ENCODE measurements at regions not wholly inside any gene's neighbourhood (a gene's known extent, or its start where the extent isn't known, plus 50 kb on each side); places are given as distances from the start of the nearest gene placed in this dataset.

DNA sequence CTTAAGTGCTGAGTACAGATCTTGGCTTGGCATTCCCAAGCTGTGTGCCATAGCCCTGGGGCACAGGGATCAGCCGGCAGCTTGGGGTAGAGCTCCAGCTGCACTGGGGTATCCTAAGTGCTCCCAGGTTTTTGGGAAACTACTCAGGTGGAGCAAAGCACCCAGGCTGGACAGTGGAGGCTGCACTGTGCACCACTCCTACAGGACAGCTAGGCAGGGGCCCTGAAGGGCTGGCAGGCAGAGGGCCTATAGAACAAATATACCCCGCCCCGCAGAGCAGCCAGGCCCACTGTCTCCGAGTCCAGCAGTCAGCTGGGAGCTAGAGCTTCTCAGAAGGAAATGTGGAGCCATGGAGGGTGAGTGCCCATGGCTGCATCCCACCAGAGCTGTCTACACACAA lies 691.7 kb upstream of the ADGRL2 start:
- TF ChIP-seq POLR2A (IDR thresholded peaks at IDR 0.05) = no peak
- TF ChIP-seq CTCF (IDR thresholded peaks at IDR 0.05) = no peak
- no peak overlapping the region for H3K27ac ChIP-seq
- no peaks in the 10 kb centered on the region for H3K9me3 ChIP-seq
- intact Hi-C loops (cut with DNase I) = no loop called here
- no peaks in the 10 kb centered on the region for H3K4me1 ChIP-seq
- H3K36me3 ChIP-seq = no peaks in the 10 kb centered on the region
- no peak overlapping the region for H3K4me3 ChIP-seq
- H3K27me3 ChIP-seq = no peaks in the 10 kb centered on the region
- no peak for DNase-seq
- WGBS, 2 donors = no CpG with 5 or more reads among the region's 4 CpGs

DNA sequence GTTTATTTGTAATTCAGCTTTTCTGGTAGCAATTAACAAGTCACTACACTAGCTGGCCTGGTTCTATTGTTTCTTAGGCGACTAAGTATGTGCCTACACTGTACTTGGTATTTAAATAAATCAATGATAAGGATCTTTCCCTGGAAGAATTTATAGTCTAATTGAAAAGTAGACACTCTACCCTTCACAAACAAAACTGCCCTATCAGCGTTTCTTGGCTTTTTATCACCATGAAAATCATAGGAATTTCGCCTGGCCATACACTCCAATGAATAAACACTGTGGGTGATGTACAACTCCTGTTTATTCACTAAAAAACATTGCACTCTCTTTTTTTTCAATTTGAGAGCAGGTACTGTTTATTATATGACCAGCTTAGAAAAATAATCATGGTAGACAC lies 702.9 kb upstream of the ADGRL2 start:
- intact Hi-C loops (cut with DNase I) = no loop called here
- H3K36me3 ChIP-seq = no peaks in the 10 kb centered on the region
- 62 to 66% methylated on average over 3 of the region's 3 CpGs for WGBS, 2 donors

GRCh38 chr1:81073580-81073979 lies 727.2 kb upstream of the ADGRL2 start:
- WGBS, 2 donors = 45 to 57% methylated on average over 1 of the region's 1 CpG
- no peak for DNase-seq
- H3K27ac ChIP-seq = no peak overlapping the region
- no peaks in the 10 kb centered on the region for H3K4me1 ChIP-seq
- no peaks in the 10 kb centered on the region for H3K9me3 ChIP-seq
- intact Hi-C loops (cut with DNase I) = no loop called here
- no peaks in the 10 kb centered on the region for H3K27me3 ChIP-seq
- H3K4me3 ChIP-seq = no peak overlapping the region
- H3K36me3 ChIP-seq = no peaks in the 10 kb centered on the region
- no peak for TF ChIP-seq POLR2A (IDR thresholded peaks at IDR 0.05)
- TF ChIP-seq CTCF (IDR thresholded peaks at IDR 0.05) = no peak

More for the DNA sequence above, 702.9 kb upstream of the ADGRL2 start:
- no peak overlapping the region for H3K4me3 ChIP-seq
- no peaks in the 10 kb centered on the region for H3K27me3 ChIP-seq
- H3K27ac ChIP-seq = no peak overlapping the region
- DNase-seq = no peak
- H3K9me3 ChIP-seq = no peaks in the 10 kb centered on the region
- H3K4me1 ChIP-seq = no peaks in the 10 kb centered on the region
- TF ChIP-seq CTCF (IDR thresholded peaks at IDR 0.05) (no peak), POLR2A (IDR thresholded peaks at IDR 0.05) (no peak)

DNA sequence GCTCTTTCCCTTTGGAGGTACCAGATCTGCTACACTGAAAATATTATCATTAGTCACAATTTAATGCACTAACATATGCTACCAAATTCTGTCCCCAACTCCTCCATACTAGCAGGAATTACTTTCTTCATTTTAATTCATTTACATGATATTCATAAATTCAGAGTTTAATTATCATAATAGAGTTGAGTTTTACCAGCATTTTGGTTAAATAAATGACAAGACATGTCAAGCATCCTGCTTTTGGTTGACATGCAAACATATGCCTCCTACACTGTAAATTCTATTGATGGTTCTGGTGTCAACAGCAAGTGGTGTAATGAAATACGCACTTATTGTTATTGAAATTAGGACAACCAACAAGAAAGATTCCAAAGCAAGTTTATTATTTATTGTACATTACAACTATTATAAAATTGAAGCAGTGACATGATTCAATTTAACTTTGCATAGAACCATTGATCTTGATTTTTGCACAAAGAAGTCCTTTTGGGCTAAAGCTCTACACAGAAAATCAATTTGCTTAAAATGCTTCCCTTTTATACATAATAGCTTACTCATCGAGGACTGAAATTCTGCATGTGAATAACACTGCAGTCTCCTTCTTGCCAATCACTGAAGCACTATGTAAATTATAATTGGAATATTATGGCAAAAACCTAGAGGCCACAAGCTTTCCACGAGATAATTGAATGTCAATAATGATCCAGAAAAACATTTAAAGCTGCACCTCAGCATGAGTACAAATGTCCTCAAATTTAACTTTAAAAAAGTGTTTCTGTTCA lies 728.6 kb upstream of the ADGRL2 start:
- TF ChIP-seq CTCF (IDR thresholded peaks at IDR 0.05) (no peak), POLR2A (IDR thresholded peaks at IDR 0.05) (no peak)
- no peak overlapping the region for H3K27ac ChIP-seq
- no peaks in the 10 kb centered on the region for H3K36me3 ChIP-seq
- no peak overlapping the region for H3K4me3 ChIP-seq
- H3K9me3 ChIP-seq = no peaks in the 10 kb centered on the region
- intact Hi-C loops (cut with DNase I) = no loop called here
- H3K4me1 ChIP-seq = no peaks in the 10 kb centered on the region
- DNase-seq = no peak
- H3K27me3 ChIP-seq = no peaks in the 10 kb centered on the region
- WGBS, 2 donors = 78 to 83% methylated on average over 3 of the region's 3 CpGs

DNA sequence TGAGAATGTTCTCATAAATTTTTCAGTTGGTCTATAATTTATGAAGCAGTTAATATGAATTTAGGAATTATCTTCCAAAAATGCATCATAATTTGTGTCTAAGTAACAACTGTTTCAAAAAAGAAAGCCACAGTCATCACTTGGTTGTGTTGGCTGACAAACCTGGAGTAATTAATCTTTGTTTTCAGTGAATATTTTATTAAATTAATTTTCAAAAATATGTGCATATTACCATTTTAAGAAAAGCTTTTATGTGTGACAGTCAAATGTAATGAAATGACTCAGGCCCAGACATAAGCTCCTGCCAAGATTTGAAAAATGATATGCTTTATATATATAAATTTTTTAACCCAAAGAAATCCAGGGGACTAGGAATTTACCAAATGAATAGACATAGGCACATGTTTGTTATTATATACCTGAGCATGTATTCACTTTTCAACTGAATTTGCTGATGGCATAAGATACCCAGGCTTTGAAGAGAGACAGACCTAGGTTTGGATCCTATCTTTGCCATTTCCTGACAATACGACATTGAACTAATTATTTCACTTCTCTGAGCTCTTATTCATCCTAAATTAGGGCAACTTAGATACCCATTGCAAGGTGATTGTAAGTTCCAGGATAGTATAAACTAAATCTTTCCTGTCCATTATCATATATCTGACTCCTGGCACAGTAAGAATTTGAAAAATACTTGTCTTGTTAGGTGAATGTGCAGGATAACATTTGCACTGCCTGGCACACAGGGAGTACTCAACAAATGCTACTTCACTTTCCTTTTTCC lies 729.5 kb upstream of the ADGRL2 start:
- Histone ChIP-seq H3K4me3 (no peak overlapping the region), H3K4me1 (no peaks in the 10 kb centered on the region), H3K27ac (no peak overlapping the region), H3K9me3 (no peaks in the 10 kb centered on the region), H3K36me3 (no peaks in the 10 kb centered on the region), H3K27me3 (no peaks in the 10 kb centered on the region)
- no peak for TF ChIP-seq POLR2A (IDR thresholded peaks at IDR 0.05)
- no peak for TF ChIP-seq CTCF (IDR thresholded peaks at IDR 0.05)
- intact Hi-C loops (cut with DNase I) = no loop called here
- 68 to 75% methylated on average over 1 of the region's 1 CpG for WGBS, 2 donors
- DNase-seq = no peak
